ENCODE measurements at regions not wholly inside any gene's neighbourhood (a gene's known extent, or its start where the extent isn't known, plus 50 kb on each side); places are given as distances from the start of the nearest gene placed in this dataset.

GRCh38 chr1:103959565-103959964 lies 209.9 kb downstream of the AMY1C start:
- Histone ChIP-seq H3K4me3 (ENCODE audit: low read length) (no peak overlapping the region), H3K9ac (ENCODE audit: low read length) (no peak overlapping the region), H3F3A (ENCODE audit: insufficient read depth, low read length) (no peaks in the 10 kb centered on the region), H3K27me3 (replicated peaks; ENCODE audit: insufficient read depth, low read length) (no peaks in the 10 kb centered on the region), H4K20me1 (ENCODE audit: insufficient read depth, low read length) (no peaks in the 10 kb centered on the region), H3K4me2 (ENCODE audit: low read depth, low read length) (no peak overlapping the region), H3K4me1 (ENCODE audit: low read length) (no peaks in the 10 kb centered on the region), H3K9me3 (replicated peaks; ENCODE audit: insufficient read depth, low read length) (no peaks in the 10 kb centered on the region), H2AFZ (ENCODE audit: low read length) (no peak overlapping the region), H3K79me2 (ENCODE audit: low read length) (no peaks in the 10 kb centered on the region), H3K27ac (ENCODE audit: low read length) (no peak overlapping the region), H3K9me2 (replicated peaks; ENCODE audit: insufficient read depth, low read length) (no peaks in the 10 kb centered on the region), H3K36me3 (replicated peaks; ENCODE audit: insufficient read depth, low read length) (no peaks in the 10 kb centered on the region)
- DNase-seq = no peak
- TF ChIP-seq CTCF (IDR thresholded peaks at IDR 0.05; ENCODE audit: low read length) (no peak), EZH2phosphoT487 (IDR thresholded peaks at IDR 0.05; ENCODE audit: low read length) (no peak), EZH2 (optimal IDR thresholded peaks at IDR 0.05; ENCODE audit: low read depth, low read length) (no peak)

- H3F3A ChIP-seq (ENCODE audit: insufficient read depth, low read length) = no peaks in the 10 kb centered on the region
- H3K4me1 ChIP-seq (ENCODE audit: low read length) = no peaks in the 10 kb centered on the region
- no peaks in the 10 kb centered on the region for H4K20me1 ChIP-seq (ENCODE audit: insufficient read depth, low read length)
- H3K4me3 ChIP-seq (ENCODE audit: low read length) = no peak overlapping the region
- no peak overlapping the region for H3K4me2 ChIP-seq (ENCODE audit: low read depth, low read length)
- no peak overlapping the region for H2AFZ ChIP-seq (ENCODE audit: low read length)
- H3K9ac ChIP-seq (ENCODE audit: low read length) = no peak overlapping the region
- no peak for DNase-seq
- H3K9me2 ChIP-seq (replicated peaks; ENCODE audit: insufficient read depth, low read length) = no peaks in the 10 kb centered on the region
- H3K79me2 ChIP-seq (ENCODE audit: low read length) = no peaks in the 10 kb centered on the region
- TF ChIP-seq EZH2 (optimal IDR thresholded peaks at IDR 0.05; ENCODE audit: low read depth, low read length) (no peak), CTCF (IDR thresholded peaks at IDR 0.05; ENCODE audit: low read length) (no peak), EZH2phosphoT487 (IDR thresholded peaks at IDR 0.05; ENCODE audit: low read length) (no peak)
- no peaks in the 10 kb centered on the region for H3K9me3 ChIP-seq (replicated peaks; ENCODE audit: insufficient read depth, low read length)
- no peaks in the 10 kb centered on the region for H3K27me3 ChIP-seq (replicated peaks; ENCODE audit: insufficient read depth, low read length)
- H3K27ac ChIP-seq (ENCODE audit: low read length) = no peak overlapping the region
- H3K36me3 ChIP-seq (replicated peaks; ENCODE audit: insufficient read depth, low read length) = no peaks in the 10 kb centered on the region
Measured at GRCh38 chr1:103960045-103960444, 210.3 kb downstream of the AMY1C start.

- Histone ChIP-seq H3K9ac (ENCODE audit: low read length) (no peak overlapping the region), H2AFZ (ENCODE audit: low read length) (no peak overlapping the region), H3K4me2 (ENCODE audit: low read depth, low read length) (no peak overlapping the region), H3K9me3 (replicated peaks; ENCODE audit: insufficient read depth, low read length) (no peaks in the 10 kb centered on the region), H3K36me3 (replicated peaks; ENCODE audit: insufficient read depth, low read length) (no peaks in the 10 kb centered on the region), H3K79me2 (ENCODE audit: low read length) (no peaks in the 10 kb centered on the region), H3K4me1 (ENCODE audit: low read length) (no peaks in the 10 kb centered on the region), H3K9me2 (replicated peaks; ENCODE audit: insufficient read depth, low read length) (no peaks in the 10 kb centered on the region), H3K27me3 (replicated peaks; ENCODE audit: insufficient read depth, low read length) (no peaks in the 10 kb centered on the region), H3F3A (ENCODE audit: insufficient read depth, low read length) (no peaks in the 10 kb centered on the region), H4K20me1 (ENCODE audit: insufficient read depth, low read length) (no peaks in the 10 kb centered on the region), H3K4me3 (ENCODE audit: low read length) (no peak overlapping the region), H3K27ac (ENCODE audit: low read length) (no peak overlapping the region)
- TF ChIP-seq EZH2 (optimal IDR thresholded peaks at IDR 0.05; ENCODE audit: low read depth, low read length) = no peak
- TF ChIP-seq CTCF (IDR thresholded peaks at IDR 0.05; ENCODE audit: low read length) = no peak
- TF ChIP-seq EZH2phosphoT487 (IDR thresholded peaks at IDR 0.05; ENCODE audit: low read length) = no peak
- no peak for DNase-seq
Measured at GRCh38 chr1:103960710-103961109, 211.0 kb downstream of the AMY1C start.

Measured in MM.1S (cell line).